H9 (cell line): ENCODE measurements at regions not wholly inside any gene's neighbourhood (a gene's known extent, or its start where the extent isn't known, plus 50 kb on each side); places are given as distances from the start of the nearest gene placed in this dataset.
"Not testable (repeated sequence)": the region's sequence is repeated elsewhere in the genome, so short reads cannot be mapped to it uniquely, and the experiment has no call there.

Experiments used
- DNase-seq: peaks from one replicate; pipeline ENCODE4 v3.0.0-alpha.2; 2017
- H2AFZ ChIP-seq: one replicate; pipeline ENCODE4 v1.6.1; 2013; ENCODE audit warnings: mild to moderate bottlenecking, low read length, control low read depth, moderate library complexity
- H2AK5ac ChIP-seq: 2 replicates; pipeline ENCODE4 v1.6.1; 2013; ENCODE audit warnings: low read length, control low read depth, mixed read lengths; ENCODE audit not compliant: insufficient read length
- H2BK120ac ChIP-seq: one replicate; pipeline ENCODE4 v1.6.1; 2013; ENCODE audit warnings: low read depth, mild to moderate bottlenecking, low read length, control low read depth, inconsistent platforms; ENCODE audit not compliant: poor library complexity, severe bottlenecking
- H2BK12ac ChIP-seq: 2 replicates; pipeline ENCODE4 v1.6.1; 2013; ENCODE audit warnings: low read length, control low read depth, mixed read lengths, low read depth; ENCODE audit not compliant: insufficient read length
- H2BK15ac ChIP-seq: 2 replicates; pipeline ENCODE4 v1.6.1; 2013; ENCODE audit warnings: low read depth, low read length, control low read depth
- H2BK20ac ChIP-seq: one replicate; pipeline ENCODE4 v1.6.1; 2013; ENCODE audit warnings: low read depth, mild to moderate bottlenecking, low read length, control low read depth, inconsistent platforms; ENCODE audit not compliant: poor library complexity, severe bottlenecking
- H2BK5ac ChIP-seq: 2 replicates; pipeline ENCODE4 v1.6.1; 2013; ENCODE audit warnings: low read length, control low read depth, mixed read lengths; ENCODE audit not compliant: insufficient read length
- H3K14ac ChIP-seq: 2 replicates; pipeline ENCODE4 v1.6.1; 2013; ENCODE audit warnings: low read length, control low read depth; ENCODE audit not compliant: insufficient read depth
- H3K18ac ChIP-seq: 2 replicates; pipeline ENCODE4 v1.6.1; 2013; ENCODE audit warnings: low read depth, mild to moderate bottlenecking, mixed read lengths, low read length, control low read depth; ENCODE audit not compliant: insufficient read length
- H3K23ac ChIP-seq: 2 replicates; pipeline ENCODE4 v1.6.1; 2013; ENCODE audit warnings: low read length, control low read depth, mixed read lengths, low read depth; ENCODE audit not compliant: insufficient read length
- H3K23me2 ChIP-seq: 2 replicates; pipeline ENCODE4 v1.6.1; 2013; ENCODE audit warnings: low read depth, mild to moderate bottlenecking, mixed read lengths, low read length, control low read depth; ENCODE audit not compliant: insufficient read length, poor library complexity, severe bottlenecking
- H3K27ac ChIP-seq: 2 replicates; pipeline ENCODE4 v1.5.1; 2013; ENCODE audit warnings: low read length, control low read depth, mixed read lengths, low read depth; ENCODE audit not compliant: insufficient read length
- H3K27me3 ChIP-seq: 2 replicates; pipeline ENCODE4 v1.6.1; 2013; ENCODE audit warnings: low read length, control low read depth, inconsistent platforms; ENCODE audit not compliant: insufficient read depth
- H3K4ac ChIP-seq: 2 replicates; pipeline ENCODE4 v1.6.1; 2013; ENCODE audit warnings: low read depth, mild to moderate bottlenecking, control low read depth, inconsistent platforms, low read length, moderate library complexity
- H3K4me1 ChIP-seq: 2 replicates; pipeline ENCODE4 v1.6.1; 2013; ENCODE audit warnings: low read length, control low read depth, inconsistent platforms; ENCODE audit not compliant: insufficient read depth
- H3K4me2 ChIP-seq: 2 replicates; pipeline ENCODE4 v1.6.1; 2013; ENCODE audit warnings: low read length, control low read depth, mixed read lengths; ENCODE audit not compliant: insufficient read length, insufficient read depth
- H3K56ac ChIP-seq: 2 replicates; pipeline ENCODE4 v1.6.1; 2013; ENCODE audit warnings: low read depth, mild to moderate bottlenecking, mixed read lengths, low read length, control low read depth; ENCODE audit not compliant: insufficient read length
- H3K79me1 ChIP-seq: 2 replicates; pipeline ENCODE4 v1.6.1; 2013; ENCODE audit warnings: low read depth, mild to moderate bottlenecking, moderate library complexity, low read length, control low read depth, inconsistent platforms; ENCODE audit not compliant: insufficient read depth, poor library complexity, severe bottlenecking
- H3K79me2 ChIP-seq: 2 replicates; pipeline ENCODE4 v1.6.1; 2013; ENCODE audit warnings: low read length, control low read depth, inconsistent platforms; ENCODE audit not compliant: insufficient read depth
- H3K9ac ChIP-seq: 2 replicates; pipeline ENCODE4 v1.6.1; 2013; ENCODE audit warnings: low read length, control low read depth, mixed read lengths; ENCODE audit not compliant: insufficient read length; ENCODE audit errors: extremely low read depth
- H3K9me3 ChIP-seq: one replicate; pipeline ENCODE4 v1.6.1; 2013; ENCODE audit warnings: low read depth, low read length, inconsistent platforms; ENCODE audit not compliant: control insufficient read depth
- H3T11ph ChIP-seq: one replicate; pipeline ENCODE4 v1.6.1; 2013; ENCODE audit warnings: mild to moderate bottlenecking, low read length, control low read depth, inconsistent platforms
- H4K20me1 ChIP-seq: one replicate; pipeline ENCODE4 v1.6.1; 2013; ENCODE audit not compliant: control insufficient read depth, insufficient read length, insufficient read depth
- H4K5ac ChIP-seq: 2 replicates; pipeline ENCODE4 v1.6.1; 2013; ENCODE audit warnings: low read depth, mild to moderate bottlenecking, mixed read lengths, low read length, control low read depth; ENCODE audit not compliant: insufficient read length
- H4K8ac ChIP-seq: replicated peaks from 2 replicates; pipeline ENCODE4 v1.6.1; 2013; ENCODE audit warnings: low read length, control low read depth, mixed read lengths, low read depth; ENCODE audit not compliant: insufficient read length
- H4K91ac ChIP-seq: 2 replicates; pipeline ENCODE4 v1.6.1; 2013; ENCODE audit warnings: low read depth, mild to moderate bottlenecking, moderate library complexity, mixed read lengths, low read length, control low read depth; ENCODE audit not compliant: insufficient read length
- H3K27ac Mint-ChIP-seq, 3 experiments: 2 replicates in 2 of 3; 3 replicates in 1 of 3; pipeline ENCODE4 v1.8.0; 2020 to 2021; ENCODE audit warnings: mixed read lengths in 3 of 3, mild to moderate bottlenecking in 1 of 3, moderate library complexity in 1 of 3
- H3K27me3 Mint-ChIP-seq: 2 replicates; pipeline ENCODE4 v1.8.0; 2021; ENCODE audit warnings: low read depth, mild to moderate bottlenecking, moderate library complexity, mixed read lengths
- H3K36me3 Mint-ChIP-seq, 3 experiments: 2 replicates in 2 of 3; 3 replicates in 1 of 3; pipeline ENCODE4 v1.8.0; 2020 to 2021; ENCODE audit warnings: low read depth in 3 of 3, mixed read lengths in 3 of 3; ENCODE audit not compliant: insufficient read depth in 1 of 3
- H3K4me1 Mint-ChIP-seq, 2 experiments: 2 replicates each; pipeline ENCODE4 v1.8.0; 2020; ENCODE audit warnings: mixed read lengths in 2 of 2
- H3K4me3 Mint-ChIP-seq, 2 experiments: 2 replicates in 1 of 2; 3 replicates in 1 of 2; pipeline ENCODE4 v1.8.0; 2020 to 2021; ENCODE audit warnings: mild to moderate bottlenecking in 2 of 2, mixed read lengths in 2 of 2, moderate library complexity in 1 of 2
- H3K9me3 Mint-ChIP-seq, 2 experiments: 2 replicates in 1 of 2; 3 replicates in 1 of 2; pipeline ENCODE4 v1.8.0; 2020; ENCODE audit warnings: mild to moderate bottlenecking in 2 of 2, mixed read lengths in 2 of 2, moderate library complexity in 1 of 2
- WGBS: extraction: QIAGEN DNeasy Blood & Tissue Kit; methylation state at CpG from one replicate; pipeline ENCODE4 v1.1.7; 2013; ENCODE audit warnings: missing lambda C conversion rate, low lambda C conversion rate, mixed read lengths; ENCODE audit not compliant: insufficient read length; ENCODE audit errors: extremely low coverage; 5-methylcytosine and 5-hydroxymethylcytosine counted together
- TF ChIP-seq, protein P1 (sequence below): fragments of 200-600 bp; sonication (generic); conservative IDR thresholded peaks from 3 replicates; pipeline ENCODE4 v1.8.0; 2021; ENCODE audit warnings: antibody characterized with exemption, mild to moderate bottlenecking

DNA sequence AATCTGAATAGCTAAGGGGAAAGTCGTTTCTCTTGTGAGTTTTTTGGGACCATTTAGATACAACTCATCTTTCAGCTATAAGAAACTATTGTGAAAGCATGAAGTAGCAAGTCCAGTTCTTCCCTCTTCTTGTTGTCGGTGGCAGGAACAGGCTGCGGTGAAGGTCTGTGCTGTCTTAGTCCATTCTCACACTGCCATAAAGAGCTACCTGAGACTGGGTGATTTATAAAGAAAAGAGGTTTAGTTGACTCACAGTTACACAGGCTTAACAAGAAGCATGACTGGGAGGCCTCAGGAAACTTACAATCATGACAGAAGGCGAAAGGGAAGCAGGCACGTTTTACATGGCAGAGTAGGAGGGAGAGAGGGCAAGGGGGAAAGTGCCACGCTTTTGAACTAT lies 261.8 kb downstream of the GATA3 start:
- no peak overlapping the region for H2AFZ ChIP-seq

GRCh38 chr10:8318429-8318828 lies 263.9 kb downstream of the GATA3 start:
- not testable (repeated sequence) for H3K9me3 Mint-ChIP-seq, H4K91ac ChIP-seq
- no CpG with 5 or more reads among the region's 3 CpGs for WGBS

More for the DNA sequence above, 261.8 kb downstream of the GATA3 start:
- H3K23me2 ChIP-seq = peaks cover 2% of the 10 kb centered on the region
- no peak overlapping the region for H3K4me2 ChIP-seq
- H2BK5ac ChIP-seq = no peak overlapping the region
- H3T11ph ChIP-seq = no peak overlapping the region
- no peak overlapping the region for H4K91ac ChIP-seq
- WGBS = no CpG with 5 or more reads among the region's 6 CpGs
- H3K27ac ChIP-seq = no peak overlapping the region
- H2BK120ac ChIP-seq = no peak overlapping the region
- no peak overlapping the region for H3K4me3 Mint-ChIP-seq
- no peak overlapping the region for H3K56ac ChIP-seq
- no peaks in the 10 kb centered on the region for H3K27me3 ChIP-seq
- H3K23ac ChIP-seq = no peak overlapping the region
- H3K4ac ChIP-seq = no peak overlapping the region
- peaks cover 8% of the 10 kb centered on the region for H3K27me3 Mint-ChIP-seq
- no peak overlapping the region for H2BK20ac ChIP-seq
- H3K27ac Mint-ChIP-seq = no peak overlapping the region
- TF ChIP-seq, protein P1, sequence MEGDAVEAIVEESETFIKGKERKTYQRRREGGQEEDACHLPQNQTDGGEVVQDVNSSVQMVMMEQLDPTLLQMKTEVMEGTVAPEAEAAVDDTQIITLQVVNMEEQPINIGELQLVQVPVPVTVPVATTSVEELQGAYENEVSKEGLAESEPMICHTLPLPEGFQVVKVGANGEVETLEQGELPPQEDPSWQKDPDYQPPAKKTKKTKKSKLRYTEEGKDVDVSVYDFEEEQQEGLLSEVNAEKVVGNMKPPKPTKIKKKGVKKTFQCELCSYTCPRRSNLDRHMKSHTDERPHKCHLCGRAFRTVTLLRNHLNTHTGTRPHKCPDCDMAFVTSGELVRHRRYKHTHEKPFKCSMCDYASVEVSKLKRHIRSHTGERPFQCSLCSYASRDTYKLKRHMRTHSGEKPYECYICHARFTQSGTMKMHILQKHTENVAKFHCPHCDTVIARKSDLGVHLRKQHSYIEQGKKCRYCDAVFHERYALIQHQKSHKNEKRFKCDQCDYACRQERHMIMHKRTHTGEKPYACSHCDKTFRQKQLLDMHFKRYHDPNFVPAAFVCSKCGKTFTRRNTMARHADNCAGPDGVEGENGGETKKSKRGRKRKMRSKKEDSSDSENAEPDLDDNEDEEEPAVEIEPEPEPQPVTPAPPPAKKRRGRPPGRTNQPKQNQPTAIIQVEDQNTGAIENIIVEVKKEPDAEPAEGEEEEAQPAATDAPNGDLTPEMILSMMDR = no peak
- H2BK12ac ChIP-seq = no peak overlapping the region
- no peak overlapping the region for H3K18ac ChIP-seq
- no peaks in the 10 kb centered on the region for H3K4me1 ChIP-seq
- no peaks in the 10 kb centered on the region for H4K20me1 ChIP-seq
- peaks cover 0 to 3% of the 10 kb centered on the region in 2 experiments; a peak in 2 of 4 replicates for H3K4me1 Mint-ChIP-seq
- H2AK5ac ChIP-seq = no peak overlapping the region
- H3K79me1 ChIP-seq = no peaks in the 10 kb centered on the region
- no peaks in the 10 kb centered on the region for H3K9me3 Mint-ChIP-seq
- no peak overlapping the region for H3K14ac ChIP-seq
- no peak overlapping the region for H2BK15ac ChIP-seq
- H4K8ac ChIP-seq = no peak overlapping the region
- no peak for DNase-seq
- H3K9me3 ChIP-seq = no peaks in the 10 kb centered on the region
- H3K79me2 ChIP-seq = no peaks in the 10 kb centered on the region
- no peak overlapping the region for H4K5ac ChIP-seq
- H3K36me3 Mint-ChIP-seq = no peaks in the 10 kb centered on the region
- no peak overlapping the region for H3K9ac ChIP-seq

More at GRCh38 chr10:8318429-8318828, 263.9 kb downstream of the GATA3 start:
- H3K4me3 Mint-ChIP-seq, H3K9me3 ChIP-seq, H3K27me3 Mint-ChIP-seq, H3K4me1 ChIP-seq, H3K27me3 ChIP-seq, H3K4ac ChIP-seq, H4K5ac ChIP-seq, DNase-seq, H3K14ac ChIP-seq, H4K8ac ChIP-seq, H3K23me2 ChIP-seq, H3K27ac Mint-ChIP-seq, H3K23ac ChIP-seq, H3T11ph ChIP-seq, H2BK120ac ChIP-seq, H3K4me1 Mint-ChIP-seq, H3K36me3 Mint-ChIP-seq, H2BK5ac ChIP-seq, H3K56ac ChIP-seq, H2BK15ac ChIP-seq, H3K27ac ChIP-seq, H2AK5ac ChIP-seq, H3K18ac ChIP-seq, H2BK12ac ChIP-seq, H3K4me2 ChIP-seq, H4K20me1 ChIP-seq, H2BK20ac ChIP-seq, H3K79me1 ChIP-seq, H3K79me2 ChIP-seq, H3K9ac ChIP-seq, H2AFZ ChIP-seq: not testable (repeated sequence)
